Activated CD4-positive, CD25-positive, alpha-beta regulatory T cell treated with anti-CD3 and anti-CD28 coated beads, Interleukin-2, amount 50 U/mL, for 16 hours (primary cell): ENCODE measurements at regions not wholly inside any gene's neighbourhood (a gene's known extent, or its start where the extent isn't known, plus 50 kb on each side); places are given as distances from the start of the nearest gene placed in this dataset.

ENCODE experiments used
- DNase-seq: peaks from one replicate; pipeline ENCODE4 v3.0.0-alpha.2; 2020; ENCODE audit warnings: low read depth, low spot score

DNA sequence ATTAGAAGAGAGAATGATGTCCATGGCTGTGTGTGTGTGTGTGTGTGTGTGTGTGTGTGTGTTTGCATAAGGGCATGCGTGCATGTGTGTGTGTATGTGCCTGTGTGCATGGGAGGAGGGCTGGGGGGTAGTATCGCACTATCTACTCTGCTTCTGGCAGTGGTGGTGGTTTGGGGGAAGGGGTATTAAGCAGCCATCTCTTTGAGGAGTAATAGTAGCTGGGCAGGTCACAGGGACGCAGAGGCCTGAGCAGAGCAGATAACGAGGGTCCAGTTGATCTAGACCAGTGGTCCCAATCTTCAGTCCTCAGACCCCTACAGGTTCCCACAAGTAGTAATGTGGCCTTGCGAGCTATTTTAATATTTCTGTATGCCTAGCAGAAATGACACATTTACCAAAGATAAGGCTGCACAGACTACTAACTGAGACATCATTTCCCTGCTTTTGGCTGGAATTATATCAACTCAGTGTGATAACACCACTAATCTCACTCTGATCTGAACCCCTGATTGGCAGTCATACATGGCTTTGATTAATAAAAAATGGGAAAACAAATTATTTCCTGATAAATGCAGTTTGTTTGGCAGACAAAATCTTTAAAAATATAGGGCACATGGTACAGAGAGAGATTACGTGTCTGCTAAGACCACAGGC is 354.3 kb downstream of the BUD13 start:
- DNase-seq: no peak

DNA sequence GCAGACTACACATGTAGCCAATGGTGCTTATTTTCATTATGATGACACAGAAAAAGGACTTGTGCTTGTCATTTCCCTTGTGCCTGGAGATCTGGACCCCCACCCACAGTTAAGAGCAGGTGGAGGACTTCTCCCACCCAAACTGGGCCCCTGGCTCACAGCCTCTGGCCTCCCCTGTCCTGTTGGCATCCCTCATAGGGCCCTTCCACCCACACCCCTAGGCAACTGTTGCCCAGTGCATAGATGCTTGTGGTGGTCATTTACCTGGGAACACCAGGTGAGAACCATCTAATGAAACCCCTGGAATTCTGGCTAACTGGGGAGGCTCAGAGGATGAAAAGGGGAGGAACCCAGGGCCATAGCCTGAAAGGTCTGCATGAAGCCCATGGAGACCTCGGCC is 355.9 kb downstream of the BUD13 start:
- no peak for DNase-seq

DNA sequence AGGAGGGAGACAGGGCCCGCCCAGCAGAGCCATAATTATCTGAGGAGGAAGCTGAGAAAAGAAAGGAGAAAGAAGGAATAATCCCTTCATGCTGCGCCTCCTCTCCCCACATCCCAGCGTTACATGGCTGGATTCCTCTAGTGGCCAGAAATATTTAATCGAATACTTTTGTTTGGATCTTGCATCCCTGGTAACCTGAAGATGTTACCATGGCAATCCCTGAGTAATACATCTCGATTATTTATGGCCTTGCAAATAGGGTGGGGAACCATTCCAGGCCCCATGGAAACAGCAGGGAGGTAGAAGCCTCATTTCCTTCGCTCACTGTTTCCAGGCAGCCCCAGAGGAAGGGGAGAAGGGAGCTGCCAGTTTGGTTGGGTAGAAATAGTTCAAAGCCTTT is 357.7 kb downstream of the BUD13 start:
- DNase-seq: no peak

DNA sequence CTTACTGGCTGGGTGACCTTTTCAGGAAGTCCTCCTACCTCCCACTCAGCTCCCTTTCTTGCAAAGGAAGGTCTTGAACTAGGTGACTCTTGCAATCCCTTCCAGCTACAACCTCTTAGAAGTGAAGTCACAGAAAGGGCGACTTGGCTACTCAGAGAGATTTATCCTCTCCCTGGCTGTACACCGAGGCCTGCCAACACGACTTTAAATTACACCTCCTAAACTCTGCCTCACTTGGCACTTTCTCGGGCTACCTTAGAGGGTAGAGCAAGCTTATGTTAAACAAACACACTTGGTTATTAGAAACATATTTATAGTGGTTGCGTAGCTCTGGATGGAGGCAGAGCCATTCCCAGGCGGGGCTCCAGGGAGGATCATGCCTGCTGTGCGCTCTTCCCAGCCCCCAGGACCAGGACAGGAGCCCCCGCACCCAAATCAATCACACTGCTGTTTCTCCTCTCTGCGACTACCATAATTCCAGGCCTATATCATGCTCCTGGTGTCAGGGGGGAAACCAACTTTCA is 358.4 kb downstream of the BUD13 start:
- no peak for DNase-seq

DNA sequence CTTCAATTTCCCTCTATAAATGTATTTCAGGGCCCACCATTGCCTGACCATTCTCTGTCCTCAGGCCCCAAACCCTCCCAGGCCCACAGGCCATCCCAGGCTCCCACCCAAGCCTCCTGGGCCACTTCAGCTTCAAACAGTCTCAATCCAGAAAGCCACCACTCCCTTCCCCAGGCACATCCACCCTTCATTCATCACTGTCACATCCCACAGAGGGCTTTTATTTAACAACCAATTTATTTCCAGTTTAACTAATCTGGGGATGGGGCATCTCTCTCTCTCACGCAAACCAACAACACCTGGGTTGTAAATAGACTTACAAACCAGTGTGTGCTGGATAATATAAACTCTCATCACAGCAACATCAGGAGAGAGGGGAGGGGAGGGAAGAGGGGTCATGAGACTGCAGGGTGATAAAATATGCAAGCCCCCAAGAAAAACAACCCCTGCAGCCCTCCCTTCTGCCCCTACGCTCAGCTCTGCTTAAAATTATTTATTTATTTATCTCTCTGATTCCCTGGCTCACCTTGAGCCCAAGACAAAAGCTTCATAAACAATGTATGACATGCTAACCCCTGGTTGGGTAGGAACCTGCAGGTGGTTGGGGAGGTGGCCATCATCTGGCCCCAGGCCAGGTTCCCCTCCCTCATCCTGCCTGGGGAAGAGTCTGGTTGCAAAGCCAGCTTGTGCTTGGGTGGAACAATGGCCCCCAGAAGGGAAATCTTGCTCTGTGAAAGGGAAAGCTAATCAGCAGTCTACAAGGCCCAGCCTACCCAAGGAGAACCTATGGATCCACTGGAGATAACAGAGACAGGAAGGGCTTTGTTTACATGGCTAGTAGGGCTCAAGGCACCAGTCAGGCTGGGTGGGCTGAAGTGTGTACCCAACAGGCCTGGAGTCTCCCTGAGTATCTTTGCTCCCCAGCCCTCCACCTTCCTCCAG is 359.2 kb downstream of the BUD13 start:
- DNase-seq: no peak

DNA sequence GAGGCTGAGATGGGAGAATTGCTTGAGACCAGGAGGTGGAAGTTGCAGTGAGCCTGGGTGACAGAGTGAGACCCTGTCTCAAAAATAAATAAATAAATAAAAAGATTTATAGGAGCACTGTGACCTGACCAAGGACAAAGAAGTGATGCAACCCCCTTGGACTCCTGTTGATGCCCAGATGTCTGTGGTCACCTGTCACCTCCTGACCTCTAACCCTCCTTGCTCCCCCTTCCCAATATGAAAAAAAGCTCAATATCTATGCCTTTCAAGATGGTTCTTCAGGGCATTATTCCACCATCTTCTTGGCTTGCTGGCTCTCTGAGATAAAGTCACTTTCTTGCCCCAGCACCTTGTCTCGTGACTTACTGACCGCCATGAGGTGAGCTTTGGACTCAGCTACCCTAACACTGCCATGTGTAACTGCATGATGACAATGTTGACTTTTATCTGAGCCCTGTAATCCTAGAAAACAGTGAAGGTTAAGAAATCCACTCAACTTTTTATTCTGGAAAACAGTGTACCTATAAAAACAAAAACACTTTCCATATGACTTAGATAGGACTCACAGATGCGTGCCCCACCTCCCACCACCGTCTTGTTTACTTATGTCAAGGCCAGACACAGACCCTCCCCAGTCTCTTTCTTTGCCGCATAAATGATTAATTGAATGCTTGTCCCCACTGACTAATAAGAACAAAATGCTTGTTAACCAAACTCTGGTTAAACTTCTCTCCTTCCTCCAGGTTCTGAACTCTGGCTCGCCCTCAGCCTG is 360.5 kb downstream of the BUD13 start:
- no peak for DNase-seq

DNA sequence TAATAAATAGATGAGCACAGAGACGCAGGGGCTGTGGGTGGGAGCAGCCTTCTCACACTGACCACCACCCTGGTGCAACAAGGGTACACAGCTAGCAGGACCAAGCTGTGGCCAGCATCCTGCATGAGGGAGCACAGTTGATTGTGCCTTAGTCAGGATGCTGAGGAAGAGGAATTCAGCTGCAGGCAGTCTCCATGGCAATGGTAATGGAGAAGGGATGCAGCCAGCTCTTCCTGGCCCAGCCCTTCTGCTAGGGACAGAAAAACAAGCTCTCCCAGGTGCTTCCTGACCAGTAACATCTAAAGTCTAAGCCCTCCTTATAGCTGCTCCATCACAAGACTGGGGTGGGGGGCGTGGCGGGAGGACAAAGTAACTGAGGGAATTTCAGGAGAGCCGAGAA is 363.5 kb downstream of the BUD13 start:
- no peak for DNase-seq

DNA sequence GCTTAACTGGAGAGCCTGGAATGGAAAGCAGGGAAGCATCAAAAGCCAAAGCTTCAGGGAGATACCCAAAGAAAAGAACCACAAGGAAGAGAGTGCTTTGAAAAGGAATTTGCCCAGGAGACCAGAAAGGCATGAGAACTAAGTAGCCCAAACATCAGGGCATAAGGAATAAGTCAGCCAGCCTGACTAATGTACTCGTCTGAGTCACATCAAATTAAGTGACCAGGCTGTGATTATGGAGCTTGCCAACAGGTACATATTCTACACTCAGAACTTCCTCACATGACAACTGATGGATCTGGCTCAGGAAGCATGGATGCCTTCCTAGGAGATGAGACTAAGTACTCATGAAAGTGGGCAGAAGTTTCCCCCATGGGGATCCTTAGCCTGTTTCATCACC is 366.7 kb downstream of the BUD13 start:
- no peak for DNase-seq

DNA sequence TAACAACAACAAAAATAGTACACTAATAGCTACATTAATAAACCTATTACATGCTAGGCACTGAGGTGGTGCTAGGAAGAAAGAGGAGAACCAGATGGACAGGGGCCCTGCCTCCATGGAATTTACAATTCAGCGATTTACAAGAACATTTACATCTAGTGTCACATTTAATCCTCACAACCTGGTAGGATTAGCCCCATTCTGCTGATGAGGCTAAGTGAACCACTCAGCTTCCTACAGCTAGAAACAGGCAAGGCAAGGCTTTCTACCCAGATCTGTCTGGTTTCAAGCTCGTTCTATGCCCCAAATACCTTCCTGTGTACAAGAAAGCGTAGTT is 368.4 kb downstream of the BUD13 start:
- DNase-seq: no peak

DNA sequence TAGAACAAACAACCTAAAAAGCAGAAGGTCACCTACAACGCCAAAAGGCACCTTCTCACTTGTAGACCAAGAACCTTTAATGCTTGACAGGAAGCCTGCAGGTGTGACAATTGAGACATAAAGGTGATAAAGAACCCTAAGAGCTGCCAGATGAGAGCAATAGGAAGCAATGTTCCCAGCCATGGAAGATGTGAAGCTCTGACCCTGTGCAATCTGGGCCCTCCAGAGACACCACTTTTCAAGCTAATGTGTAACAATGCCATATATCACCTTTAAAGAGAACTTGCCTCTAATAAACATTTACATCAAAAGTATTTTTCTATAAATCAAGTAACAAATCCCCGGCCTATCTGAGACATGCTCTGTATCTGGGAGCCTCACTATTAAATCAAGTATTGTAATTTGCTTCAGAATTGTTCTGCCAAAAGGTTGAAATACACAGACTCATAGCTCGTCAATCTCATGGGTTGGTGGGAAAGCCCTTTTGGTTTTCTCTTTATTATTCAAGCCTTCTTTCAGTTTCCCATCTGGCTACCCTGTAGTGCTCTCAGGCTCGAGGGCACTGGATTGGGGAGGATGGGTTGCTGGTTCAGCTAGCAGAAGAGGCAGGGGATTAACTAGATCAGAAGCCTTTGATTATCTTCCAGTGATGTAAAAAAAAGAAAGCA is 368.9 kb downstream of the BUD13 start:
- DNase-seq: no peak

DNA sequence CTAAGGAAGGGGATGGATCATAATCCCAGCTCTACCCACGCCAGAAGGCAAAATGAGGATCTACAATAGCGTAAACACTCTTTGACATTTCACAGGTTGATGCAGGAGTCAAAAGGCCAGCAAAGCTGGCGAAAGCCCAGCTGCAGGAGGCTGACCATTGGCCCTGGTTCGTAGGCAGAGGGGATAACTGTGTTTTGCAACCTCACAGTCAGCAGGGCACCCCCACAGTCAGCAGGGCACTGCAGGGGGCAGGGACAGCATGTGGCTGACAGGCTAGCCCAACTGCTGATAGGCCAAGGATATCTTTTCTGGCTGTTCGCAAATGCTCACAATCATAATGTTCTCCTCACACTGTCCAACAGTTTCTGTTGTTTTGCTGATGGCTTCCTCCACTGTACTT is 372.7 kb downstream of the BUD13 start:
- DNase-seq: no peak

DNA sequence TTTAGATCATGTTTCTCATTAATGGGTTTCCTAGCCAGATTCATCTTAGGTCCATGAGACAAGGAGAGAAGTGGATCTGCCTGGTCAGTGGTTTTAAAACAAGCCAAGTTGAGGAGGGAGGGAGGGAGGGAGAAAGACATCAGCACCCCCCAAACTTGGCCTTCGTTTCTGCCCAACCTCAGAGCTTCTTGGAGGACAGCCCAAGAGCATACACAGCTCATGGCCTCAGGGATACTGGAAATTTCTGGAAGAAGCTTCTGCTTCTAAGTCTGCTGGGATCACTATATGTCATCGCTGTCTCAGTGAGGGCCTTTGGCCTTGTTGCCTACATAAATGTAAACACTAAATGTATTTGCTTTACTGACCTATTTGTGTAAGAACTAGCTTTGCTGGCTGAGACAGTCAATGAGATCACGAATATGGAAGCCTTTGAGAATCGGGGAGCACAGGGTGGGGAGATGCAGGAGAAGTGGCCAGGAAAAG is 375.1 kb downstream of the BUD13 start:
- no peak for DNase-seq

DNA sequence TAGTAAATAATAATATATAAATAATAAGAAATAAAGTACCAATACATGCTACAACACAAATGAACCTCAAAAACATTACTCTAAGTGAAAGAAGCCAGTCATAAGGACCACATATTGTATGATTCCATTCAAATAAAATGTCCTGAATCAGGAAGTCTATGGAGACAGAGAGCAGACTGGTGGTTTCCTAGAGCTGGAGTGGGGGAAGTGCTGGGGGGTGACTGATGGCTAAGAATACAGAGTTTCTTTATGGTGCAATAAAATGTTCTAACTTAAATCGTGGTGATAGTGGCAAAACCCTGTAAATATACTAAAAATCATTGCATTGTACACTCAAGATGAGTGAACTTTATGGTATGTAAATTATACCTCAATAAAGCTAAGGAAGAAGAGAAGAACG is 376.5 kb downstream of the BUD13 start:
- no peak for DNase-seq

DNA sequence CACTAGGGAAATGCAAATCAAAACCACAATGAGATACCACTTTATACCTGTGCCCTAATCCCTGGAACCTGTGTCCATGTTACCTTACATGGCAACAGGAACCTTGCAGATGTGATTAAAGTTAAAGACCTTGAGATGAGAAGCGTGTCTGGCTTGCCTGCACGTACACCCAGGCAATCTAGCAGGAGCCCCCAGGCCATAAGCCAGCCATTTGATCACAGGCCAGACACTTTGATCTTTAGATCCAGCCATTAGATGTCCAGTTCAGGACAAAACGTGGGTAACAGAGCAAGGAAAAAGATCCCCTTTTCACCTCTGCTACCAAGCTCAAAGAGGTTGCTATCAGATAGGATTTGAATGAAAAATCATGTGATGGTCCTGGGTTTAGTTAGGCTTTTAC is 378.8 kb downstream of the BUD13 start:
- no peak for DNase-seq

DNA sequence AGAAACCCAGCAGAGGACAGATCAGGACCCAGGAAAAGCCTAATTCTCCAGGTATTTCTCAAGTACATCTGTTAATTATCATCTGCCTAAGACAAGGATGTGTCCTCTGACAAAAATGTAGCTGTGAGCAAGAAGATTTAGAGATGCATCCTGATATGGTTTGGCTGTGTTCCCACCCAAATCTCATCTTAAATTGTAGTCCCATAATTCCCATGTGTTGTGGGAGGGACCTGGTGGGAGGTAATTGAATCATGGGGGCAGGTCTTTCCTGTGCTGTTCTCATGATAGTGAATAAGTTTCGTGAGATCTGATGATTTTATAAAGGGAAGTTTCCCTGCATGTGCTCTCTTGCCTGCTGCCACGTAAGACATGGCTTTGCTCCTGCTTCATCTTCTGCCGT is 381.8 kb downstream of the BUD13 start:
- no peak for DNase-seq

DNA sequence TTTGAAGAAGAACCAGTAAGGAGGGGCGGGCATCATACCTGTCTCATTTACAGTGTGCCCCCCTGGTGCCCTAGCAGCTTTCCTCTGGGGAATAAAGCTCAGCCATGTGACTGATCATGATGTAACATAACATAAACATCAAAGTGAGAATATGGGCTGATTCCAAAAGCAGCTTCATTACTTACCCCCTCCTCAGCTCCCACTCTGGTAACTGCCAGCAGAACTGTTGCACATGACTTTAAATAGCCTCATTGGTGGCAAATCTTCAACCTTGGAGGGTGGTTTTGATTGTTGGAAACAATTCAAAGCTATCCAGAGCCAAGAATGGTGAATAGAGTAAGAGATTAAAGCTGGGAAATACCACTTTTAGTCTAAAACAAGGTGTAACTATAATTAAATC is 384.6 kb downstream of the BUD13 start:
- DNase-seq: no peak

DNA sequence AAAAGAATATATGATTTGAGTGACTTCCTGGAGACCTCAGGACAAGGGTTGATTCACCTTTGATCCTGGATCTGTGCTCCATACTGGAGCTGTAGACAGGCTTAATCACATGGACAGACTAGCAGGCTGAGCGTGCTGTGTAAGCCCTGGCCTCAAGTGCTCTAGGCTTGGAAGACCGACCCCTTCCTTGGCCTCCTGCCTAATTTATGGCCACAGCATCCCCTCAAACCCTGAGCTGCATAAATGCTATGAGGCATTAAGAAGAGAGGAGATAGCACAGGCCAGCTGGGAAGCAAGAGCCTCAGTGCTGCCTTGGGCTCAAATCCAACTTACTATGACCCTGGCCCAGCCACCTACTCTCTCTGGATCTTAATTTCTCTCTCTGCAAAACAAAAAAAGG is 385.1 kb downstream of the BUD13 start:
- DNase-seq: no peak

DNA sequence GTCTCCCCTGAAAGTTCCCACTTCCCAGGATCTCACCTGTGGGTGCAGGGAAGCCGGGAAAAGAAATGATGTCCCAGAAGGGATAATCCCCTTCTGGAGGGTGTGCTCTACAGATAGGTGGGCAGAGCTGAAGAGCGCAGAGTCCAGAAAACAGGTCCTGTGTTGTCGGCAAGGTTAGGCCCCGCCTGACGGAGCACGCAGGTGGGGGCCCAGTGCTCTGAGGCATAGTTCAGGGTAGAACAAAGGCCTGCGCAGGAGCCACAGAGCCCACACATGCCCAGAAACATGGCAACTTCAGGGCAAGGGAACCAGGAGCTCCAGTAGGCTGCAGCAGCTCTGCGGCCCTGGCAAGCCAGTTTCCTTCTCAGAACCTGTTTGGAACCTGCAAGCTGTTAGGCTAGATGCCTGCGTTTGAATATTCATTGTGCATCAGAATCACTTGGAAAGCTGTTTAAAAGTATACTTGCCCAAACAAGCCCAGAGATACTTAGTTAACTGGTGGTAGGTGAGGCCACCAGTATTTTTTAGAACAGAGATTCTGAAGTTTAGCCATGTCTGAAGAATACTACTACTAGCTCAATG is 386.6 kb downstream of the BUD13 start:
- DNase-seq: no peak

DNA sequence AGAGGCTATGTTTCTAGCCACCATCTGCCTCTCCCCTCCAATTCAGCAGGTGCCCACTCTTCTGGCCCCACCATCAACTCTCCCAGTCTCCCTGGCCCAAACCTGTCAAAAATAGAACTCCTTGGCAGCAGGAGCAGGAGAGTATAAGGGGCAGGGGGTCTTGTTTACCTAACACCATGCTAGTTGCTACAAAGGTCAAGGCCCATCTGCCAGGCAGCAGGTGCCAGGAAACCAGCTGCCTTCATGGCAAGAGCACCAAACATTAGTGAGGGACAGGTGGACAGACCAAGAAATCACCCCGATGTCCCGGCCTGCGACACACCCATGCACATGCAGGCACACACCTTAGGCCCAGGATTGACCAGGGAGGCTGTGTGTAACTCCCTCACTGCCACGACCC is 387.9 kb downstream of the BUD13 start:
- no peak for DNase-seq

DNA sequence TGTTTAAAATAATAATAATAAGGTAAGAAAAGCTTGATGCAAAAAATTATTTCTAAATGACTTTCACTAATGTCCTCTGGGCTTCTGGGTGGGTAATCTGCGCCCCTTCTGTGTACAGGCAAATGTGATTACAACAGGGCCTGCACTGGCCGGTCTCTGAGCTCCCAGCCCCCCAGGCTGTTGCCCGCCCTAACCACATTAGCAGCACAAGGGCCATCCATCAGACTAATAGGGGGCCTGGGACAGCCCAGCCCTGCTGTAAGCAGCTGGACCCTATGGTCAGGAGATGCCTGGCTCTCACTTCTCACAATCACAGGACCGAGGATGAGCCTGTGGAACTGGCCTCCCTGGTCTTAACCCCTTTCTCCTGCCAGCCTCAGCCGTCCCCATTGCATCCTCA is 388.4 kb downstream of the BUD13 start:
- DNase-seq: no peak

DNA sequence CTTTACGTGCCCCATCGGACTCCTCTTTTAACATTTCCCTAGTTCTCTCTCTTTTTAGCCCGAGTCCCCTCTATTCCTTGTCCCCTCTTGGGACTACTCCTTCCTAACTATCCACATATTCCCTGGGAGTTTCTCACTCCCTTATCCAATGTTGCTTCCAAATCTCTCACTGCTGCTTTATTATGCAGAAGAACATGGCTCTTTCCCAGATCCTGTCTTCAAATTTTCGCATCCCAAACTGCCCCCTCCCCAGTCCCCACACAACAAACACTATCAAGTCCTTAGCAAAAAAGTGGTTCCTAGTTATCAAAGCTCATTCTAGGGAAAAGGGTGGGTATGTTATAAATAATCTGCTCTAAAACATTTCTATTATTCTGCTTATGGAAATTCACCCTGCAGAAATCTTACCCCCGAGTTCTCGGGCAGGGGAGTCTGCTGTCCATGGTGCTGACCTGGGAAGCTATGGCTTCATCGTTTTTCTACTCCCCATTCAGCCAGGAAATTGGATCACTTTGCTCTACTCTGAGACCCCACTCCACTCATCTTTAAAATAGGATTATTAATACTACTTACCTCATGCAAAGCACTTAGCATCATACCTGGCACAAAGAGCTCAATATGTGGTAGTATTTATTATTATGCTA is 393.5 kb downstream of the BUD13 start:
- no peak for DNase-seq
